Ureter (tissue), 1 donor: ENCODE measurements at regions not wholly inside any gene's neighbourhood (a gene's known extent, or its start where the extent isn't known, plus 50 kb on each side); places are given as distances from the start of the nearest gene placed in this dataset.
"Not testable (repeated sequence)": the region's sequence is repeated elsewhere in the genome, so short reads cannot be mapped to it uniquely, and the experiment has no call there.

Source experiments
- DNase-seq: peaks from one replicate; pipeline ENCODE4 v3.0.0-alpha.2; 2020; ENCODE audit warnings: low spot score
- donor health status: DM: yes; HTN: yes; CAD: no.

DNA sequence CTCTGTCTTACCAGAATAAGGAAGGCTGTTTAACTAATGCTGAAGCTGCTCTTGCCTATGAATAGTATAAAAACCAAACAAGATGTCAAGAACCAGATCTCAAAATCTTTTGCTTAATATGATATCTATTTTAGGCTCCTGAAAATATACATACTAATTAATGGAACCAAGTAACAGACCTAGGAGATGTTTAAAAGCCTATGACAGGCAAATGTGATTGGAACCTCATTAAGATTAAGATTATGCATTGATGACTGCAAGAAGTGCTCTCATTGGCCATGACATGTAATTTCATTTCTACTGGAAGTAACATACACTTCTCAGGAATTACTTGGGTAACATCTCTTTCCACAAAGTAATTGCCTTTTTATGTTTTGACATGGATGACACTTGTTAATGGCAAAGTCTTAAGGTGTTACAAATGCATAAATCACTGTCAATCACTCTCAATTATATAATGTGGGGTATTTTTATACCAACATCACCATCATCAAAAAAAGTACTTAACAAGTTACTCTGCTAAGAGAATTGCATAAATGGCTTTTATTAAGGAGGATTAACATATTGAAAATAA, 326.9 kb upstream of the MIR17HG start:
- DNase-seq = no peak

DNA sequence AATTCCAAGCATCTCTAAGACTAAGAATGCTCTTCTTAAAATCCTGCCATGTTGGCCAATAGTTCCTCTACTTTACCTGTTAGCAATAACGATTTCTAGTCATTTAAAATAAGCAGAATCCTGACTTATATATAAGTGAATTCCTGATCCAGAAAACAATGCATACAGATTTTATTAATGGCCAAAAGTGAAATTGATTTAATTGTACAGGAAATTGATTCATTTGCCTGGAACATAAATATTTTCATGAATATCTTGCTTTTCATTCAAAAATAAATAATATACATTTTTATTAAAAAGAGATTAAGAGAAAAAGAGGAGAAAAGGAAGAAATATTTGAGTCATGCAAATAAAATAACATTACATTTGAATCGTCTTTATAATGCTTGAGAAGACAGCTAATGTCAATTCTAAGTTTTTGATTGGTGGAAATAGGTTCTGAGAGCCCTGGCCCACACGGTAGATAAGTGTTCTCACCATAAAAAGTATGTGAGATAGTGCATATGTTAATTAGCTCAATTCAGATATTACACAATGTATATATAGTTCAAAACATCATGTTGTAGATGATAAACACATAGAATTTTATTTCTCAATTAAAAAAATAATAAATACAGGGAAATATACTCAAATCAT, 323.2 kb upstream of the MIR17HG start:
- no peak for DNase-seq

DNA sequence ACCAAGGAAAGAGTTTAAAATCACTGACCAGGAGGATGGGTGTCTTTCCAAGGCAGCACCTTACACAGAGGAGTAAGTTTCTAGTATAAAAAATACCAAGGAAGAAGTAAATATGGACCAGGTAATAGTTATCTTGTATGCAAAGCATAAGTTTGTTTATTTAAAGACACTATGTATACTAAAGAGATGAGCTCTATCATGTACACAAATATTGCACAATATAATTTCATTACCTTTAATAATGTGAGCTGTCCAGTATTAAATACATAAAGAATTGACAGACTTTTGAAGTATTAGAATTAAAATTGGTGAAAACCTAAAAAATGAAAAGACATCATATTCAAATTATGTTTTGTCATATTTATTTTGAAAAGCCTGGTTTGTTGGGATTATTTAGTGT, 322.0 kb upstream of the MIR17HG start:
- DNase-seq = no peak

DNA sequence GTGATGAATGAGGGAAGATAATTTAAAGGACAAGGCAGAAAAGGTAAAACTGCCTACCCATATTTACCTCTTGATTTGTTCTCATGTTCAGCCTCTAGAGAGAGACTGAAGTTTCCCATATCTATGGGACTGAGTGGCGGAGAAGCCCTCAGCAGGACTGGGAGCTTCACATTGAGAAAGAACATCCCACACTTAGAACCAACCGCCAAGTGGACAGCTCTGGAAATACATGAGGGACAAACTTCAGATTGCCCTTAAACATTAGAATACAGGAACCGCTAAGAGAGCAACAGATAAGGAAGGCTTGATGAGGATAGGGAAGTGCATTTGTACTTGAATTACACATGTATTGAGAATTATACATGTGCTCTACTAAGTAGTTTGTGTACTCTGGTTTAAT, 316.0 kb upstream of the MIR17HG start:
- DNase-seq = no peak

DNA sequence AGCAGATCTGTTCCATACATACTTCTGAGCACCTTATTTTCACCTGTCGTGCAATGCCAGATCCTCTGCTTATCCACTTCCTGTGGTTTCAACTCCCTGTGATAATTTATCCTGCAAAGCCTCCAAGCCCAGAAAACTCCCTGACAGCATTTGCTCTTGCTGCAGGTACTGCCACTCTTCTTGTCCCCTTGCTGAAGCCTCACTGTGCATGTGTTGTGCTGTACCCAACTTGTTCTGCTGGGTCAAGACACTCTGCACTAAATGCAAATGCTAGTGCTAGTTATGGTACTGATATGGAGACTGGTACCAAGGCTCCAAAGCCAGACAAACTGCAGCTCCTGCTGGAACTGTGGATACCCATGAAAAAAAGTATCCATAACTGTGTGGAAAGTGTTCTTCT, 315.4 kb upstream of the MIR17HG start:
- no peak for DNase-seq

DNA sequence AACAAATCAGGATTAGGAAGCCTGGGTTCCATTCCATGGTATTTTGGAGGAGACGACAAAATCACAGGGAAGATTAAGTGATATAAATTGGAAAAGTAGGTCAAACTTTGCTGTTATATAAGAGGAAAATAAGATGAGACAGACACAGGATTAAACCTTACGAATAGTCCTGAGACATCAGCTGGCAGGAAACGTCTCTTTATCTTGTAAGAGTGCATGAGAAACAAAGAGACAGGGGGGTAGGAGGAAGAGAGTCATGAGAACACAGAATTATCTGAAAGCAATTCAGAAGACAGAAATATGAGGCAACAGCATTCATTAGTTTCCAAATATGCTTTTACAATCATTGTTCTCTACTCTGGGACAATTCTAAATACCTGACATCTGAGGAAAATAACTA, 310.6 kb upstream of the MIR17HG start:
- no peak for DNase-seq

DNA sequence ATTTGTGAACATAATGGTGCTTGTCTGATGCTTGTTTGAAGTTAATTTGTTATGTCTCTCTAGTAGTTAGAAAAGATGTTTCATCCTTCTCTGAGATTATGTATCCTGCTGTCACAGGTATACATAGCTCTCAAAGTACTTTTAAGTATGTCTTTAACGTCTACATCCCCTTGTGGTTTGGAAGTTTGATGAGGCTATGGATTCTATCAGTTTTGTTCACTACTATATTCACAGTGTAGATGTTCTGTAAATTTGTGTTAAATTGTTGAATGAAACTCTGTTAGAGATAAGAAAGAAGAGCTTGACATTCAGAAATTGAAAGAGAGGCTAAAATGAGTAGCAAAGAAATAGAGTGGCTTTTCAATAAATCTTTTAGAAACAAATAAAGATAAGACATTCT, 304.6 kb upstream of the MIR17HG start:
- no peak for DNase-seq

DNA sequence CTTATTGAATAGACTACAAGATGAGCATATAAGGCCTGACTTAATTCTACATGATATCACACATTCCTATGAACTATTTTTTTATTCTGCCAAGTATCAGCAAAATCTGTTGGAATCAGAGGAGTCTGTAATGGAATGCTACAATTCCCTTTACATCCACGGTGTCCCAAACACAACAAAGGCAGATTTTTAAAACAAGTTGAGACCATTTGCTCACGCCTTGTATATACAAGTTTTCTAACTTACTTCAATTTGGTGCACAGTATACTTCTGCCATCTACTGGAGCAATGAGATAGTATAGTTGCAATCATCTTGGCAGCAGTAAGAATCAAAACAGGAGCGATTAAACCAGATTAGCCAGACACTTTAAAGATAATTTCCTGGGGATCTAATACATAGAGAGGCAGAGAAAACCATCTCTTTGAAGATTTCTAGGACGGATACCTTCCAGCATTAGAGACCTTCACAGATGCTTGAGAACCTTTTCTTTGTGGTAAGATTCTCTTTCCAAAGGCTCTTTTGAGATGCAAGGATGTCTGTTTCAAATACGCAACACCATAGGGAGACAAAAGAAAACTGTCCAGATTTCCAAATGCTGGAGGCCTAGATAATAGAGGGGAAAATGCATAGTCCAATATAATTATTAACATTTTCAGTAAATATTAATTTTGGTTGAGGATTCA, 302.0 kb upstream of the MIR17HG start:
- no peak for DNase-seq

DNA sequence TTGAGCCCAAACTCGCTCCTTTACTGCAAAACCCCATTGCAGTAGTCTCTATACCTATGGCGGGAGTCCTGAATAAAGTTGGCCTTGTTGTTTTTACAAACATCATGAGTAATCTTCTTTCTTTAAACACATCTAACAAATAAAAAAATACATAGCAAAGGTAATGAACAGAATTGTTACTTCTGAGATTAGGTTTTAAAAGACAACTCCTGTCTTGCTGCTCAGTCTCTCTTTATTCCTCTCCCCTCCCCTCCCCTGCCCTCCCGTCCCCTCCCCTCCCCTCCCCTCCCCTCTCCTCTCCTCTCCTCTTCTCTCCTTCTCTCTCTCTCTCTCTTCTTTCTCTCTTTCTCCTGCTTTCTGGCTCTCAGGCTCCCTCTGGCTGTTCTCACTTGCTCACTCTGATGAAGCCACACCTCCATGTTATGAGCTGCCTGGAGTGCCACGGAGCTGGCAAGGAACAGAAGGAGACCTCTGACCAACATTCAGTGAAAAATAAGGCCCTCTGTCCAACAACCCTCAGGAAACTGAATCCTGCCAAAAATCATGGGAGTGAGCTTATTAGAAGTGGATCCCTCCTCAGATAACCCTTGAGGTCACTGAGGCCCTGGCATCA, 300.7 kb upstream of the MIR17HG start:
- DNase-seq = no peak

DNA sequence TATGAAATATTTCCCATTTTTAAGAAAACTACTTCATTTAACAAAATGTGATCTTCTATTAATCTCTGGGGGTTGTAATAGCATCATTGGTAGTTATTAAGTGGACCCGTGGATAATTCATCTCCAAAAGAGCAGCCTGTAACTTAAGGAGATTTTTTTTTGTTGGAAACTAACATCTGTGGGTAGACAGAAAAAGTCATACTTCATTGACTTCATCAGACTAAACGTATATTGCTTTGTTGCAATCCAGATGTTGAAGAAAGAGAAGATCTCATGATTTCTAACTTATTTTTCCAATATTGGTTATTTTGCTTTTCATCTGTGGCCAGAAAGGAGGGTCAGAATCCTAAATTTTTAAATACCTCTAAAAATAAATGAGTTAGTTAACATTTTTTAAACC, 296.5 kb upstream of the MIR17HG start:
- DNase-seq = no peak

DNA sequence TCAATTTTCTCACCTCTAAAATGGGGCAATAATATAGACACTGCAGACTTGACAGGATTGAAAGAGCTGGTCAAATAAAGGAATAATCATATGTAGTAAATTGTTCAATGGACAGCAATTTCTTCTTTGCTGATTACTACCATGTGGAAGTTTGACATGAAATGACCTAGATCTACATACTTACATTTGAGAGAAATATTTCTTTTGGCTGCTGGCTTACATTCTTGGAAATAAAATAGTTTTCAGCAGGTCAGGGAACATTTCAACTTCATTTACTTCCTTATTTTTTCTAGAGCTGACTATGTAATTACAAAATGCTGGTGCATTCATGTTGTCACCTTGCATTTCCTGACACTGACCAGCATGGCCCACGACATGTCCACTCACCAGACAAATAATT, 294.6 kb upstream of the MIR17HG start:
- no peak for DNase-seq

DNA sequence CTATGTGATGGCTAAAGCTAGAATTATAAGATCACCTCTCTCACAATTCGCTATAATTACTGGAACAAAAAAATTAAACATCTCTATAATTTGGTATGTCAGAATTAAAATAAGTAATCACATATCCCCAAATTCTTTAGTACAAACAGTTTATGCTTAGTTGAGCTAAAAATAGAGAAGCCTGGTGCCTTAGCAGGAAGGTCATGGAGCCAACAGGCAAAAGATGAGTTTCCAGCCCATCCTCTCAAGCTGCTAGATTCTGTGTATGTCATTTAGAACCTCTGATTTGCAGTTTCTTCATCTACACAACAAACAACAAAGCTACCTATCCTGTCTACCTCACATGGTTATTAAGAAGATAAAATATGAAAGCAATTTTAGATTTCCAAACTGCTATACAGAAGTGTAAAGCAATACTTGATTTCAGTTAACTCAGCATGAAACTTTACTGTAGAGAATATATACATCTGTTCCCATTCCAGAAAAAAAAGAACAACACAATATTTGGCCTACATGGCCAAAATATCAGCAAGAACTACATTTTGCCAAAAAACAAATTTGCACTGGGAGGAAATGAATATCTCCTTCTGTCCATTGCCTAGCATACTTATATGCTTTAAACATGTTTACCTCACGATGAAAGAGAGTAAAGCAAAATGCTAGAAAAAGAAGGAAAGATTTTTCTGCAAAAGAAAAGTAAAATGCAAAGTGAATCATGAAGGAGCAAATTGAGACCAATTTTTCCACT, 294.0 kb upstream of the MIR17HG start:
- no peak for DNase-seq

DNA sequence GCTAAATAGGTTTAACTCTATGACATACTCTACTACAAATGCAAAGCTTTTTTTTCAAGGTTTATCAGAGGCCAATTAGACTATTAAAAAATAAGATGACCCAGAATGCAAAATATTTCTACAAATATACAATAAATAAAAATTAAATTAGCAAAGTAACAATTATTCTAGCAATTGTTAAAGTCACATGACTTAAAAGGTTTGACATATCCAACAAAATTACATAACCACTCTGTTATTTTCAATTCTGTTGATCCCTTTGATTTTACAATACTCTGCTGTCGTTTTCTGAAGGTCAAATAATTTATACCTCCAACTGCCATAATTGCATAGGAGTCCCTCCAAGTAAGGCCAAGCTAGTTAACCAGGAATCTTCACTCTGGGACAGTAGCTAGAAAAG, 292.6 kb upstream of the MIR17HG start:
- DNase-seq = no peak

DNA sequence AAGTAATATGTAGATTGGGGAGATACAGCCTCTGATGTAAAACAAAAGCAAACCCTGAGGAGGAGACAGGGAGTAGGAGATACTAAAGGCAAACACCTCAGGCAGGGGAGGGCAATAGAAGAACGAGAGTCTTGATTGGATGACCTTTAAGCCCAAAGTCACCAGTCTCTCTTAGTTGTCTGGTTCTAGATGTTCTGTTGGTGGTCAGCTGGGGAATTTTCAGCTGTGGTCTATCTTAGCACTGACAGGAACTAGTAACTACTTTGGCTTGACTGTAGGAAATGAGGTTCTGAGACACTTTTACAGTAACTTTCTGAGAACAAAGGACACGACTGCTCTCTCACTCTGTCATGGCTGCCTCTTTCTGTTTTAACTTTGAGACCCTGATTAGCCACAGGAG, 290.7 kb upstream of the MIR17HG start:
- DNase-seq = no peak

DNA sequence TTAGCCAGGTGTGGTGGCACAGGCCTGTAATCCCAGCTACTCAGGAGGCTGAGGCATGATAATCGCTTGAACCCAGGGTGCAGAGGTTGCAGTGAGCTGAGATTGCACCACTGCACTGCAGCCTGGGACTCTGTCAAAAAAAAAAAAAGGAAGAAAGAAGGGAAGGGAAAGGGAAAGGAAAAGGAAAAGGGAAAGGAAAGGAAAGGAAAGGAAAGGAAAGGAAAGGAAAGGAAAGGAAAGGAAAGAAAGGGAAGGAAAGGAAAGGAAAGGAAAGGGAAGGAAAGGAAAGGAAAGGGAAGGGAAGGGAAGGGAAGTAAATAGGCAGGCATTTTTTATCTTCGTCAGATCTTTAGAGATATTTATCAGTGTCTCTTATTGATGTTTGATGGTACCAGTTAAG, 290.0 kb upstream of the MIR17HG start:
- not testable (repeated sequence) for DNase-seq

DNA sequence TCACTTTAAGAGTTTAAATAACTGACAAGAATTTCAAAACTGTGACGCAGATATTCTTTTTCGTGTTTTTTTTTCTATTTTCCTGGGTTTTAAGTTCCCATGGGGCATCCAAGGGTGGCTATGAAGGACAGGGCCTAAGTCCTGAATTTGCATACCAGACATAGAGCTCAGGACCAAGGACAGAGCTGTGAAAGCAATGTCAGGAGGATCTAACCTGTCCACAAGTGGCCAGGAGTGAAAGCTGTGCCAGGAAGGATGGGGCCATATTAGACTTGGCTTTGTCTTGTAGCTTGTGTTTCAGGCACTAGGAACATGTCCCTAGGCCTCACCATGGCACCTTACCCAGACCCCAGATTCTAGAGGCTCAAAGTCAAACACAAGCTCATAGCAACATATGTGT, 289.4 kb upstream of the MIR17HG start:
- no peak for DNase-seq

DNA sequence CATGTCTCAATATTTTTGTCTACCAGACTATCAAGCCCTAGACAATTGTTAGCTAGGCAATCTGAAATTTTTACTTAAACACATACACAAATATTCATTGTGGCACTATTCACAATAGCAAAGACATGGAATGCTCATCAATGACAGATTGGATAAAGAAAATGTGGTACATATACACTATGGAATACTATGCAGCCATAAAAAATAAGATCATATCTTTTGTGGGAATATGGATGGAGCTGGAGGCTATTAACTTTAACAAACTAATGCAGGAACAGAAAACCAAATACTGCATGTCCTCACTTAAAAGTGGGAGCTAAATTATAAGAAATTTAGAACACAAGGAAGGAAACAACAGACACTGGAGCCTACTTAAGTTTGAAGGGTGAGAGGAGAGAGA, 288.6 kb upstream of the MIR17HG start:
- DNase-seq = no peak

DNA sequence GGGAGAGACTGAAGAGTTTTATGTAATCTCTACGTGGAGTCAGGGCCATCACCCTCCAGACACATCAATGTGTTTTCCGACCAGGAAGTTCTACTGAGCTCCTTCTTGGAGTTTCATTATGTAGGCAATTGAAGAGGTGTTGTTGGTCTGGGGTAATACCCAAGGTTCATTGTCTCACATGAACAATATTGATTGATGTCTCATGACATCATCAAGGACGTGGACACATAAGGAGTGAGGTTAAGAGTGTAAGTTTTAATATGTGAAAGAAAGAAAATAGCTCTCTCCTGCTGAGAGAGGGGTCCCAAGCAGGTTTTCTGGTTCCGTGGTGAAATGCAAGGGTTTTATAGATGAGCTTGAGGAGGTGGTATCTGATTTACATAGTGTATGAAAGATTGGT, 280.7 kb upstream of the MIR17HG start:
- no peak for DNase-seq

DNA sequence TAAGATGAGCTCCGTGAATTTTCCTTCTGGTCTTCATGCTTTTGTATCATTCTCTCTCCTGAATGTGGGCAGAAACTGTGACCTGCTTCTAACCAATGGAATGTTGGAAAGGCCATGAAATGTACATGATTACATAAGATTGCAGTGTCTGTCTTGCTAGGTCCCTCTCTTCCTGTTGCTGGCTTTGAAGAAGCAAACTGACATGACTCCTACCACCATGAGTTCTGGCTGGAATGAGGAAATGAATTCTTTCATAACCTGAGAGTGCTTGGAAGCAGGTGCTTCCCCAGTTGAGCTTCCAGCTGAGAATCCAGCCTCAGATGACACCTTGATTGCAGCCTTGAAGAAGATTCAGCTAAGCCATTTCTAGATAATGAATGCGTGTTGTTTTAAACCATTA, 275.0 kb upstream of the MIR17HG start:
- DNase-seq = no peak

DNA sequence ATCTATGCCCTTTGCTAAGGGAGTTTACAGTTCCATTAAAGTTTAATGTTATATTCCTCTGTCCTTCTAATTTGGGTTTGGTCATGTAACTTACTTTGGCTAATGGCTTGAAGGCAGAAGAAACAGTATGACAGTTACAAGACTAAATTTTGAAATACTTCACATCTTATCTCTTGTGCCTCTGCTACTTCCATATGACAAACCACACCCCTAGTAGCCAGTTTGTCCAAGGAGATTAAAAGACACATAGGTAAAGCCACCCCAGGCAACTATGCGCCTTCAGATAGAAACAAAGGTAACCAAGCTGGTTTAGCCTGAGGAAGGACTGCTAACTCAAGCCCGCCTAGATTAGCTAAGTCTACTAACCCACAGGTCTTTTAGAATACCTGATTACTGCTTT, 273.4 kb upstream of the MIR17HG start:
- DNase-seq = no peak

DNA sequence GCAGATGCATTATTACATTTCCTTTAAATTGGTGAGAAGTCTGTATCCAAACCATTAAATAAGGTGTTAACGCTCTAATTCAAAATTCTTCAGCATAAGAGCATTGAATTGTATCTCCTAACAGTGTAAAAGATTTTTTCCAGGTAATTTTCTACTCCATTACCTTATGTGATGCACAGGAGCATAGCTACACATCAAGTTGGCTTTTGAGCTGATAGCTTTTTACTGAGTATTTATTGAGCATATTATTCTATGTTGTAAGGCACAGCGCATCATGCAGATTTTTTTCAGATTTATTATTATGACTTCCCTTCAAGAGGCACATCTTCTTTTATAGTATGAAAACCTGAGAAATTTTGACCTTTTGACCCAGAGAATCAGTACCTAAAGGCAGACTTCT, 270.7 kb upstream of the MIR17HG start:
- no peak for DNase-seq

DNA sequence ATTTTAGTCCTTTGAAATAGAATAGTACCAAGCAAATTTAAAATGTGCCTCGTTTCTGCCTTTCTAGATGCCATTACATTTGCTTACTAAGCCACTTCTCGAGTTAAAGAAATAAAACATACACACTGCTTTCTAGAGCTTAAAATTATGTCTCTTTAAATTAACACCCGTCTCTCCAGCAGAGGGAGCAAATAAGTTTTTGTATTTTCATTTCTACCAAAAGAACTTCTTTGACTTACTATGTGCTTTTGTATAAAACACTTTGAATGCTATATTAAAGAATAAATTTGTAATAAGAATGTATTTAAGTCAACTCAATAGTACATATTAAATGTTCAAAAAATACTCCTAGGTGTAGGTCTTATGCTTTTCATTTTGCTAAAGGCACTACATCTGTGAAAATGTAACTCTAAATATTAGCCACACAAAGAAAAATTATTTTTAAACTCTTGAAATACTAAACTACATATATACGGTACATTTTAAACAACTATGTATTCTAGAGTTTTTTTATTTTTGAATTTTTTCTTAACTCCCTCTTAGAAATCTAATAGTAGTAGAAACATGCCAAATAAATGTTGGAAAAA, 269.3 kb upstream of the MIR17HG start:
- no peak for DNase-seq
